Lung (tissue), 11 donors: ENCODE measurements at regions not wholly inside any gene's neighbourhood (a gene's known extent, or its start where the extent isn't known, plus 50 kb on each side); places are given as distances from the start of the nearest gene placed in this dataset.

Source experiments
- ATAC-seq: fragments of 200-7000 bp; cut with Tn5 transposase; one replicate; pipeline ENCODE4 v1.9.1; 2020; ENCODE audit warnings: moderate number of reproducible peaks; ENCODE audit not compliant: insufficient read depth, low FRiP score
- DNase-seq, 3 donors: peaks; one replicate each; pipeline ENCODE4 v3.0.0-alpha.2; 2013 to 2017
- H3K27ac ChIP-seq, 2 donors: one replicate each; pipeline ENCODE4 v1.5.1; 2013; ENCODE audit warnings: mild to moderate bottlenecking in 2 of 2, moderate library complexity in 2 of 2, control low read depth in 1 of 2, inconsistent platforms in 1 of 2, low read depth in 1 of 2, low read length in 1 of 2
- H3K27me3 ChIP-seq, 3 donors: one replicate each; pipeline ENCODE4 v1.5.1; 2013; ENCODE audit warnings: low read length in 2 of 3; ENCODE audit not compliant: control insufficient read depth in 3 of 3, insufficient read depth in 3 of 3
- H3K36me3 ChIP-seq, 4 donors: one replicate each; pipeline ENCODE4 v1.5.1; 2013; ENCODE audit warnings: low read length in 4 of 4, mild to moderate bottlenecking in 1 of 4, moderate library complexity in 1 of 4; ENCODE audit not compliant: control insufficient read depth in 4 of 4, insufficient read depth in 4 of 4
- H3K4me1 ChIP-seq, 5 donors: one replicate each; pipeline ENCODE4 v1.5.1; 2013; ENCODE audit warnings: low read length in 5 of 5, mild to moderate bottlenecking in 2 of 5, moderate library complexity in 1 of 5; ENCODE audit not compliant: control insufficient read depth in 5 of 5, insufficient read depth in 5 of 5
- H3K4me3 ChIP-seq: one replicate; pipeline ENCODE4 v1.5.1; 2013; ENCODE audit warnings: mild to moderate bottlenecking, control low read depth, moderate library complexity
- H3K9ac ChIP-seq, 2 donors: one replicate each; pipeline ENCODE4 v1.5.1; 2013; ENCODE audit warnings: low read length in 2 of 2, control low read depth in 1 of 2; ENCODE audit not compliant: insufficient read depth in 1 of 2
- H3K9me3 ChIP-seq, 4 donors: one replicate each; pipeline ENCODE4 v1.5.1; 2013; ENCODE audit warnings: low read length in 3 of 4, mild to moderate bottlenecking in 1 of 4, moderate library complexity in 1 of 4; ENCODE audit not compliant: control insufficient read depth in 4 of 4, insufficient read depth in 3 of 4
- CTCF ChIP-seq: IDR thresholded peaks from 2 replicates; pipeline ENCODE4 v1.5.1; 2012; ENCODE audit warnings: mild to moderate bottlenecking; ENCODE audit errors: control extremely low read depth, extremely low read depth
- WGBS, 2 donors: extraction: QIAGEN DNeasy Blood & Tissue Kit; methylation state at CpG; one replicate each; pipeline ENCODE4 v1.1.7; 2013; 5-methylcytosine and 5-hydroxymethylcytosine counted together
- donor health status: control.
- donor health status: control.
- donor health status: Bipolar disorder and iron deficiency.
- donor health status: healthy.
- donor health status: DM: yes; HTN: yes; CAD: no.

GRCh38 chr20:48562586-48563116 lies 265.1 kb downstream of the PREX1 start:
- H3K9me3 ChIP-seq, result peaks cover 0 to 19% (median 0%) of the 10 kb centered on the region in 4 donors
- H3K27ac ChIP-seq, result no peak overlapping the region
- WGBS, 2 donors, result 75 to 86% methylated on average over 5 of the region's 5 CpGs
- no peaks in the 10 kb centered on the region for H3K4me1 ChIP-seq
- DNase-seq, result no peak
- H3K4me3 ChIP-seq, result no peak overlapping the region
- H3K36me3 ChIP-seq, result no peaks in the 10 kb centered on the region
- H3K9ac ChIP-seq, result no peak overlapping the region
- TF ChIP-seq CTCF, result no peak
- peaks cover 0 to 2% (median 0%) of the 10 kb centered on the region in 3 donors for H3K27me3 ChIP-seq
- ATAC-seq, result no peak

GRCh38 chr20:48558906-48559305 lies 268.9 kb downstream of the PREX1 start:
- Histone ChIP-seq H3K4me3 (no peak overlapping the region), H3K4me1 (no peaks in the 10 kb centered on the region), H3K36me3 (no peaks in the 10 kb centered on the region), H3K27me3 (peaks cover 0 to 2% (median 0%) of the 10 kb centered on the region in 3 donors), H3K9me3 (peaks cover 0 to 6% (median 0%) of the 10 kb centered on the region in 4 donors), H3K9ac (no peak overlapping the region), H3K27ac (no peak overlapping the region)
- 82 to 85% methylated on average over 4 of the region's 4 CpGs for WGBS, 2 donors
- DNase-seq (no peak), ATAC-seq (no peak)
- no peak for TF ChIP-seq CTCF

- 79 to 90% methylated on average over 3 of the region's 3 CpGs for WGBS, 2 donors
- H3K27ac ChIP-seq, result no peak overlapping the region
- H3K9ac ChIP-seq, result no peak overlapping the region
- H3K4me3 ChIP-seq, result no peak overlapping the region
- TF ChIP-seq CTCF, result no peak
- peaks cover 0 to 2% (median 0%) of the 10 kb centered on the region in 3 donors for H3K27me3 ChIP-seq
- H3K4me1 ChIP-seq, result no peaks in the 10 kb centered on the region
- no peaks in the 10 kb centered on the region for H3K36me3 ChIP-seq
- DNase-seq (no peak), ATAC-seq (no peak)
- H3K9me3 ChIP-seq, result no peaks in the 10 kb centered on the region
These were observed 270.4 kb downstream of the PREX1 start for GRCh38 chr20:48557380-48557779.

GRCh38 chr20:48556956-48557355 lies 270.8 kb downstream of the PREX1 start:
- WGBS, 2 donors, result 60 to 63% methylated on average over 6 of the region's 6 CpGs
- no peak overlapping the region for H3K4me3 ChIP-seq
- H3K9me3 ChIP-seq, result no peaks in the 10 kb centered on the region
- no peaks in the 10 kb centered on the region for H3K36me3 ChIP-seq
- DNase-seq, result peak in 2 of 3 donors; percentile 14 to 32
- H3K9ac ChIP-seq, result no peak overlapping the region
- H3K4me1 ChIP-seq, result no peaks in the 10 kb centered on the region
- H3K27ac ChIP-seq, result no peak overlapping the region
- no peak for TF ChIP-seq CTCF
- H3K27me3 ChIP-seq, result peaks cover 0 to 2% (median 0%) of the 10 kb centered on the region in 3 donors
- ATAC-seq, result no peak
